NB4 (cell line): ENCODE measurements at regions not wholly inside any gene's neighbourhood (a gene's known extent, or its start where the extent isn't known, plus 50 kb on each side); places are given as distances from the start of the nearest gene placed in this dataset.
"Not testable (repeated sequence)": the region's sequence is repeated elsewhere in the genome, so short reads cannot be mapped to it uniquely, and the experiment has no call there.

Source experiments
- DNase-seq: peaks from one replicate; pipeline ENCODE4 v3.0.0; 2010; ENCODE audit warnings: low read depth
- H3K4me3 ChIP-seq: one replicate; pipeline ENCODE4 v1.5.1; 2011; ENCODE audit warnings: mild to moderate bottlenecking, low read depth, low read length, moderate library complexity
- CTCF ChIP-seq: IDR thresholded peaks from one replicate; pipeline ENCODE4 v1.5.1; 2012; ENCODE audit warnings: low read depth, low read length
- MAX ChIP-seq: IDR thresholded peaks from 2 replicates; pipeline ENCODE4 v1.6.1; 2011; ENCODE audit warnings: low read depth, low read length
- MYC ChIP-seq: IDR thresholded peaks from 2 replicates; pipeline ENCODE4 v1.6.1; 2011; ENCODE audit warnings: low read depth, low read length
- POLR2A ChIP-seq: IDR thresholded peaks from 2 replicates; pipeline ENCODE4 v1.6.1; 2011; ENCODE audit warnings: mild to moderate bottlenecking; ENCODE audit not compliant: insufficient read length; ENCODE audit errors: extremely low read depth

- TF ChIP-seq MAX (no peak), MYC (no peak), CTCF (no peak), POLR2A (no peak)
- DNase-seq, result no peak
- H3K4me3 ChIP-seq, result no peak overlapping the region
Observed at GRCh38 chr4:122988696-122989095, 66.3 kb upstream of the NUDT6 start.

- TF ChIP-seq CTCF (no peak), MAX (no peak), POLR2A (no peak), MYC (no peak)
- no peak for DNase-seq
- H3K4me3 ChIP-seq, result no peak overlapping the region
Observed at GRCh38 chr4:122990891-122991290, 68.5 kb upstream of the NUDT6 start.

- H3K4me3 ChIP-seq, result no peak overlapping the region
- no peak for DNase-seq
- no peak for TF ChIP-seq CTCF
- no peak for TF ChIP-seq POLR2A
- TF ChIP-seq MAX, result no peak
- no peak for TF ChIP-seq MYC
Observed at GRCh38 chr4:122992057-122992456, 69.7 kb upstream of the NUDT6 start.

- TF ChIP-seq MAX (no peak), POLR2A (no peak)
- DNase-seq, result no peak
- no peak overlapping the region for H3K4me3 ChIP-seq
Observed at GRCh38 chr4:122992641-122993040, 70.2 kb upstream of the NUDT6 start.

GRCh38 chr4:122996350-122996749, 74.0 kb upstream of the NUDT6 start:
- no peak for DNase-seq
- no peak overlapping the region for H3K4me3 ChIP-seq
- TF ChIP-seq CTCF, result no peak

GRCh38 chr4:122997463-122998101, 75.2 kb upstream of the NUDT6 start:
- TF ChIP-seq MAX (no peak), CTCF (no peak), MYC (no peak), POLR2A (no peak)
- DNase-seq, result no peak
- no peak overlapping the region for H3K4me3 ChIP-seq

GRCh38 chr4:123004079-123004478, 81.7 kb upstream of the NUDT6 start:
- not testable (repeated sequence) for DNase-seq, H3K4me3 ChIP-seq

- not testable (repeated sequence) for DNase-seq
Observed at GRCh38 chr4:123005126-123005525, 82.7 kb upstream of the NUDT6 start.

More at GRCh38 chr4:123005126-123005525, 82.7 kb upstream of the NUDT6 start:
- H3K4me3 ChIP-seq, result not testable (repeated sequence)
